ENCODE measurements at regions not wholly inside any gene's neighbourhood (a gene's known extent, or its start where the extent isn't known, plus 50 kb on each side); places are given as distances from the start of the nearest gene placed in this dataset.

GRCh38 chr5:74055486-74056106 is 429.6 kb downstream of the ARHGEF28 start:
- Mint-ChIP-seq H3K27ac (ENCODE audit: unreplicated experiment) (no peak overlapping the region), H3K36me3 (ENCODE audit: low read depth, unreplicated experiment) (no peaks in the 10 kb centered on the region), H3K9me3 (ENCODE audit: unreplicated experiment) (no peaks in the 10 kb centered on the region), H3K27me3 (ENCODE audit: unreplicated experiment) (no peaks in the 10 kb centered on the region), H3K4me1 (ENCODE audit: unreplicated experiment) (peaks cover 23% of the 10 kb centered on the region), H3K4me3 (ENCODE audit: unreplicated experiment) (no peak overlapping the region)
- no peak for TF ChIP-seq CTCF (IDR thresholded peaks at IDR 0.05; ENCODE audit: unreplicated experiment)
- DNase-seq (ENCODE audit: low spot score): no peak

GRCh38 chr5:74054641-74055421 is 428.8 kb downstream of the ARHGEF28 start:
- Mint-ChIP-seq H3K4me1 (ENCODE audit: unreplicated experiment) (peaks cover 23% of the 10 kb centered on the region), H3K4me3 (ENCODE audit: unreplicated experiment) (no peak overlapping the region), H3K27me3 (ENCODE audit: unreplicated experiment) (no peaks in the 10 kb centered on the region), H3K9me3 (ENCODE audit: unreplicated experiment) (no peaks in the 10 kb centered on the region), H3K36me3 (ENCODE audit: low read depth, unreplicated experiment) (no peaks in the 10 kb centered on the region), H3K27ac (ENCODE audit: unreplicated experiment) (no peak overlapping the region)
- TF ChIP-seq CTCF (IDR thresholded peaks at IDR 0.05; ENCODE audit: unreplicated experiment): no peak
- DNase-seq (ENCODE audit: low spot score): no peak

- Mint-ChIP-seq H3K27me3 (ENCODE audit: unreplicated experiment) (no peaks in the 10 kb centered on the region), H3K4me3 (ENCODE audit: unreplicated experiment) (no peak overlapping the region), H3K9me3 (ENCODE audit: unreplicated experiment) (no peaks in the 10 kb centered on the region), H3K4me1 (ENCODE audit: unreplicated experiment) (peaks cover 23% of the 10 kb centered on the region), H3K36me3 (ENCODE audit: low read depth, unreplicated experiment) (no peaks in the 10 kb centered on the region), H3K27ac (ENCODE audit: unreplicated experiment) (no peak overlapping the region)
- no peak for TF ChIP-seq CTCF (IDR thresholded peaks at IDR 0.05; ENCODE audit: unreplicated experiment)
- no peak for DNase-seq (ENCODE audit: low spot score)
These were observed 428.1 kb downstream of the ARHGEF28 start for GRCh38 chr5:74054139-74054538.

GRCh38 chr5:74052441-74053221 is 426.6 kb downstream of the ARHGEF28 start:
- Mint-ChIP-seq H3K4me1 (ENCODE audit: unreplicated experiment) (peaks cover 23% of the 10 kb centered on the region), H3K9me3 (ENCODE audit: unreplicated experiment) (no peaks in the 10 kb centered on the region), H3K27ac (ENCODE audit: unreplicated experiment) (no peak overlapping the region), H3K36me3 (ENCODE audit: low read depth, unreplicated experiment) (no peaks in the 10 kb centered on the region), H3K4me3 (ENCODE audit: unreplicated experiment) (no peak overlapping the region), H3K27me3 (ENCODE audit: unreplicated experiment) (no peaks in the 10 kb centered on the region)
- no peak for DNase-seq (ENCODE audit: low spot score)
- TF ChIP-seq CTCF (IDR thresholded peaks at IDR 0.05; ENCODE audit: unreplicated experiment): no peak

Data from endothelial cell (in vitro differentiated cells).